T47D (cell line): ENCODE measurements at regions not wholly inside any gene's neighbourhood (a gene's known extent, or its start where the extent isn't known, plus 50 kb on each side); places are given as distances from the start of the nearest gene placed in this dataset.

Source experiments
- DNase-seq, 2 experiments: peaks; one replicate each; pipeline versions ENCODE4 v3.0.0 to v3.0.0-alpha.2; 2011 to 2012; ENCODE audit warnings: low read depth in 1 of 2, low spot score in 1 of 2
- JUND ChIP-seq: IDR thresholded peaks from 2 replicates; pipeline ENCODE4 v1.6.1; 2012; ENCODE audit warnings: low read depth
- in situ Hi-C: cut with HindIII; loops from 2 replicates; pipeline ENCODE4 v1.10.0; 2016; ENCODE audit warnings: low sequenced_read_pairs, low pct_unique_long_range_greater_than_20kb

GRCh38 chr3:63030666-63031065 is 155.4 kb upstream of the CADPS start:
- in situ Hi-C loops = no loop called here
- no peak for DNase-seq
- no peak for TF ChIP-seq JUND

- no peak for DNase-seq
- in situ Hi-C loops = no loop called here
- TF ChIP-seq JUND = no peak
Measured at GRCh38 chr3:63032881-63033280, 157.7 kb upstream of the CADPS start.

- no peak for DNase-seq
- no peak for TF ChIP-seq JUND
- in situ Hi-C loops = no loop called here
Measured at GRCh38 chr3:63034101-63034500, 158.9 kb upstream of the CADPS start.

GRCh38 chr3:63037116-63037515 is 161.9 kb upstream of the CADPS start:
- in situ Hi-C loops = no loop called here
- TF ChIP-seq JUND = no peak
- DNase-seq = no peak

GRCh38 chr3:63042833-63043232 is 167.6 kb upstream of the CADPS start:
- TF ChIP-seq JUND = no peak
- DNase-seq = no peak

GRCh38 chr3:63043631-63044030 is 168.4 kb upstream of the CADPS start:
- in situ Hi-C loops = no loop called here
- DNase-seq = peak in 1 of 2 experiments; percentile 30
- TF ChIP-seq JUND = no peak

More at GRCh38 chr3:63042833-63043232, 167.6 kb upstream of the CADPS start:
- in situ Hi-C loops = no loop called here

- no peak for TF ChIP-seq JUND
- peak in 1 of 2 experiments; percentile 6 for DNase-seq
- in situ Hi-C loops = no loop called here
Measured at GRCh38 chr3:63046152-63046551, 170.9 kb upstream of the CADPS start.

- DNase-seq = no peak
- in situ Hi-C loops = no loop called here
- TF ChIP-seq JUND = no peak
Measured at GRCh38 chr3:63046580-63046979, 171.4 kb upstream of the CADPS start.

- in situ Hi-C loops = no loop called here
- TF ChIP-seq JUND = no peak
- DNase-seq = no peak
Measured at GRCh38 chr3:63047068-63047467, 171.9 kb upstream of the CADPS start.

GRCh38 chr3:63048367-63049326 is 173.4 kb upstream of the CADPS start:
- peak in 1 of 2 experiments; percentile 1 for DNase-seq
- in situ Hi-C loops = no loop called here
- no peak for TF ChIP-seq JUND

GRCh38 chr3:63050548-63051177 is 175.4 kb upstream of the CADPS start:
- in situ Hi-C loops = no loop called here
- no peak for DNase-seq
- no peak for TF ChIP-seq JUND

- in situ Hi-C loops = no loop called here
- TF ChIP-seq JUND = no peak
- no peak for DNase-seq
Measured at GRCh38 chr3:63051920-63052319, 176.7 kb upstream of the CADPS start.

- no peak for DNase-seq
- in situ Hi-C loops = no loop called here
- no peak for TF ChIP-seq JUND
Measured at GRCh38 chr3:63056932-63057331, 181.7 kb upstream of the CADPS start.
